ENCODE measurements at regions not wholly inside any gene's neighbourhood (a gene's known extent, or its start where the extent isn't known, plus 50 kb on each side); places are given as distances from the start of the nearest gene placed in this dataset.

DNA sequence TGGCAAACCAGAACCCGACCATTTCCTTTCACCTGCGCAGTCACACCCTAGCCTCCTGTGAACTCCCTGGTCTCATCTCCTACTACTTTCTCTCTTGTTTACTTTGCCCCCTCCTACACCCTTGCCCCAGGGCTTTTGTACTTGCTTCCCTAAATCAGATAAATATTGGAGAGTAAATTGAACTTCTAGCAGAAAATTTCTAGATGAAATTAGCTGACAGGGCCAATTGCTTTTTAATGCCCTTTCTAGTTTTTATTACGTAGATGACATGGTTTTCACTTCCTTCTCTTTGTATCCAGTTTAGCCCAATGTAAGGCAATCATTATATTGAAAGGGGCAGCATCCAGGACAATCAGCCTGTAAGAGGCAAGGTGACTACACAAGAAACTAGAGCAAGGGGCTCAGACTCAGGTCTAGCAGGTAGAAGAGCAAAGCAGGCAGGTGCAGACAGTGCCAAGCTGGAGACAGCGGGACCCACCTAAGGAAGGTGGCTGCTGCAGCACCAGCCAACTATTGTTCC is 56.2 kb upstream of the TOPAZ1 start:
- TF ChIP-seq, protein P1, sequence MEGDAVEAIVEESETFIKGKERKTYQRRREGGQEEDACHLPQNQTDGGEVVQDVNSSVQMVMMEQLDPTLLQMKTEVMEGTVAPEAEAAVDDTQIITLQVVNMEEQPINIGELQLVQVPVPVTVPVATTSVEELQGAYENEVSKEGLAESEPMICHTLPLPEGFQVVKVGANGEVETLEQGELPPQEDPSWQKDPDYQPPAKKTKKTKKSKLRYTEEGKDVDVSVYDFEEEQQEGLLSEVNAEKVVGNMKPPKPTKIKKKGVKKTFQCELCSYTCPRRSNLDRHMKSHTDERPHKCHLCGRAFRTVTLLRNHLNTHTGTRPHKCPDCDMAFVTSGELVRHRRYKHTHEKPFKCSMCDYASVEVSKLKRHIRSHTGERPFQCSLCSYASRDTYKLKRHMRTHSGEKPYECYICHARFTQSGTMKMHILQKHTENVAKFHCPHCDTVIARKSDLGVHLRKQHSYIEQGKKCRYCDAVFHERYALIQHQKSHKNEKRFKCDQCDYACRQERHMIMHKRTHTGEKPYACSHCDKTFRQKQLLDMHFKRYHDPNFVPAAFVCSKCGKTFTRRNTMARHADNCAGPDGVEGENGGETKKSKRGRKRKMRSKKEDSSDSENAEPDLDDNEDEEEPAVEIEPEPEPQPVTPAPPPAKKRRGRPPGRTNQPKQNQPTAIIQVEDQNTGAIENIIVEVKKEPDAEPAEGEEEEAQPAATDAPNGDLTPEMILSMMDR (conservative IDR thresholded peaks at IDR 0.05 in 1 of 2, IDR thresholded peaks at IDR 0.05 in 1 of 2; ENCODE audit: extremely low read depth in 1 of 2, insufficient read depth in 1 of 2, low read depth in 1 of 2, low read length in 2 of 2) = no peak
- TF ChIP-seq EZH2 (IDR thresholded peaks at IDR 0.05; ENCODE audit: borderline replicate concordance, low read length) = no peak

Data from mammary epithelial cell (primary cell).